ENCODE measurements at regions not wholly inside any gene's neighbourhood (a gene's known extent, or its start where the extent isn't known, plus 50 kb on each side); places are given as distances from the start of the nearest gene placed in this dataset.

GRCh38 chr12:110794623-110795280, 52.0 kb upstream of the CCDC63 start:
- POLR2A ChIA-PET, result no interaction called here
- H2AFZ ChIP-seq (ENCODE audit: low read depth, low read length), result no peak overlapping the region

More at GRCh38 chr12:110794623-110795280, 52.0 kb upstream of the CCDC63 start:
- Histone ChIP-seq H3K4me3 (replicated peaks in 1 of 3; ENCODE audit: insufficient read depth in 1 of 3, low read depth in 1 of 3, low read length in 3 of 3) (no peak overlapping the region), H4K20me1 (replicated peaks; ENCODE audit: control insufficient read depth, extremely low read depth, insufficient read depth, low read length) (no peaks in the 10 kb centered on the region), H3K36me3 (ENCODE audit: control insufficient read depth in 2 of 2, extremely low read depth in 1 of 2, insufficient read depth in 2 of 2, low read length in 2 of 2) (no peaks in the 10 kb centered on the region), H3K9me3 (replicated peaks; ENCODE audit: control insufficient read depth, insufficient read depth, low read length) (no peaks in the 10 kb centered on the region), H3K79me2 (ENCODE audit: control insufficient read depth, insufficient read depth, low read length) (no peaks in the 10 kb centered on the region), H3K4me1 (ENCODE audit: control insufficient read depth, extremely low read depth, insufficient read depth, low read length) (no peaks in the 10 kb centered on the region), H3K27me3 (ENCODE audit: control insufficient read depth in 2 of 2, insufficient read depth in 2 of 2, low read length in 2 of 2) (no peaks in the 10 kb centered on the region), H3K27ac (ENCODE audit: insufficient read depth, low read depth, low read length) (no peak overlapping the region), H3K9me1 (replicated peaks; ENCODE audit: control insufficient read depth, extremely low read depth, insufficient read depth, low read length) (no peaks in the 10 kb centered on the region), H3K4me2 (ENCODE audit: insufficient read depth, low read length) (no peak overlapping the region), H3K9ac (replicated peaks; ENCODE audit: extremely low read depth, insufficient read depth, low read length) (no peak overlapping the region)
- intact Hi-C loops (cut with micrococcal nuclease), result no loop called here
- no peak for FAIRE-seq
- dilution Hi-C loops (cut with MboI; ENCODE audit: extremely low pct_ligation_motif_present, low sequenced_read_pairs), result no loop called here
- CTCF ChIA-PET, result no interaction called here
- BruUV-seq (replicated peaks), result no TSS peak
- TF ChIP-seq POLR2AphosphoS5 (IDR thresholded peaks at IDR 0.05; ENCODE audit: insufficient read depth, low read depth, low read length), result no peak
- no peak for TF ChIP-seq CTCF (IDR thresholded peaks at IDR 0.05; ENCODE audit: extremely low read depth in 1 of 2, insufficient read depth in 1 of 2, low read depth in 1 of 2, low read length in 2 of 2)
- no peak for TF ChIP-seq JUN (IDR thresholded peaks at IDR 0.05; ENCODE audit: borderline replicate concordance, insufficient read depth, insufficient read length, low read depth)
- no peak for TF ChIP-seq GATA2 (IDR thresholded peaks at IDR 0.05; ENCODE audit: insufficient read depth, insufficient read length, low read depth, low read length)
- no peak for TF ChIP-seq FOS (IDR thresholded peaks at IDR 0.05; ENCODE audit: borderline replicate concordance, insufficient read depth, low read length)
- TF ChIP-seq MYC (IDR thresholded peaks at IDR 0.05; ENCODE audit: low read depth, low read length), result no peak
- no peak for TF ChIP-seq EZH2 (IDR thresholded peaks at IDR 0.05; ENCODE audit: borderline replicate concordance, low read depth, low read length, severe bottlenecking)
- DNase-seq (ENCODE audit: low read depth, low spot score), result no peak

Data from endothelial cell of umbilical vein (primary cell).